ENCODE measurements at regions not wholly inside any gene's neighbourhood (a gene's known extent, or its start where the extent isn't known, plus 50 kb on each side); places are given as distances from the start of the nearest gene placed in this dataset.
"Not testable (repeated sequence)": the region's sequence is repeated elsewhere in the genome, so short reads cannot be mapped to it uniquely, and the experiment has no call there.

- DNase-seq = no peak
These were observed 121.2 kb upstream of the LNX1 start for GRCh38 chr4:53712408-53713020.

GRCh38 chr4:53711926-53712325 is 120.6 kb upstream of the LNX1 start:
- DNase-seq = no peak

GRCh38 chr4:53709693-53710092 is 118.4 kb upstream of the LNX1 start:
- no peak for DNase-seq

GRCh38 chr4:53707491-53707890 is 116.2 kb upstream of the LNX1 start:
- DNase-seq = no peak

- no peak for DNase-seq
These were observed 115.2 kb upstream of the LNX1 start for GRCh38 chr4:53706422-53707032.

- no peak for DNase-seq
These were observed 114.7 kb upstream of the LNX1 start for GRCh38 chr4:53705972-53706371.

GRCh38 chr4:53705151-53705764 is 114.0 kb upstream of the LNX1 start:
- no peak for DNase-seq

GRCh38 chr4:53704329-53704728 is 113.0 kb upstream of the LNX1 start:
- DNase-seq = no peak

- no peak for DNase-seq
These were observed 112.0 kb upstream of the LNX1 start for GRCh38 chr4:53703267-53703655.

GRCh38 chr4:53702334-53703266 is 111.3 kb upstream of the LNX1 start:
- DNase-seq = no peak

GRCh38 chr4:53701260-53701659 is 110.0 kb upstream of the LNX1 start:
- not testable (repeated sequence) for DNase-seq

- DNase-seq = not testable (repeated sequence)
These were observed 108.0 kb upstream of the LNX1 start for GRCh38 chr4:53699310-53699709.

- DNase-seq = no peak
These were observed 105.9 kb upstream of the LNX1 start for GRCh38 chr4:53697016-53697685.

- no peak for DNase-seq
These were observed 104.5 kb upstream of the LNX1 start for GRCh38 chr4:53695540-53696463.

- DNase-seq = no peak
These were observed 103.4 kb upstream of the LNX1 start for GRCh38 chr4:53694666-53695065.

- DNase-seq = no peak
These were observed 102.6 kb upstream of the LNX1 start for GRCh38 chr4:53693909-53694308.

- DNase-seq = no peak
These were observed 102.1 kb upstream of the LNX1 start for GRCh38 chr4:53693408-53693807.

GRCh38 chr4:53688186-53688790 is 97.0 kb upstream of the LNX1 start:
- no peak for DNase-seq

- no peak for DNase-seq
These were observed 95.2 kb upstream of the LNX1 start for GRCh38 chr4:53686521-53686920.

GRCh38 chr4:53684136-53685130 is 93.1 kb upstream of the LNX1 start:
- DNase-seq = no peak
